Body of pancreas (tissue), 4 donors: ENCODE measurements at regions not wholly inside any gene's neighbourhood (a gene's known extent, or its start where the extent isn't known, plus 50 kb on each side); places are given as distances from the start of the nearest gene placed in this dataset.
"Not testable (repeated sequence)": the region's sequence is repeated elsewhere in the genome, so short reads cannot be mapped to it uniquely, and the experiment has no call there.

ENCODE experiments used
- ATAC-seq: fragments of 150-250 bp; one replicate; pipeline ENCODE4 v1.9.1; 2016
- DNase-seq, 4 donors: peaks; one replicate each; pipeline ENCODE4 v3.0.0-alpha.2; 2019
- H3K27ac ChIP-seq, 4 donors: fragments of 200-600 bp; sonication (generic); 1 replicate in 3 of 4; 2 replicates in 1 of 4; pipeline versions ENCODE4 v1.5.1 to v1.6.1; 2016 to 2019; ENCODE audit warnings: mild to moderate bottlenecking in 1 of 4, mixed read lengths in 1 of 4, moderate library complexity in 1 of 4
- H3K27me3 ChIP-seq, 2 donors: fragments of 200-600 bp; sonication (generic); one replicate each; pipeline ENCODE4 v1.6.0; 2016; ENCODE audit warnings: mild to moderate bottlenecking in 1 of 2
- H3K36me3 ChIP-seq, 2 donors: fragments of 200-600 bp; sonication (generic); replicated peaks in 1 of 2; 2 replicates each; pipeline ENCODE4 v1.5.1; 2016; ENCODE audit warnings: low read depth in 2 of 2; ENCODE audit not compliant: insufficient read depth in 1 of 2
- H3K4me1 ChIP-seq: fragments of 200-600 bp; sonication (generic); one replicate; pipeline ENCODE4 v1.6.0; 2016
- H3K4me3 ChIP-seq, 2 donors: fragments of 200-600 bp; sonication (generic); 1 replicate in 1 of 2; 2 replicates in 1 of 2; pipeline ENCODE4 v1.5.1; 2016 to 2019
- H3K9me3 ChIP-seq, 3 donors: fragments of 200-600 bp; sonication (generic); 1 replicate in 2 of 3; 2 replicates in 1 of 3; pipeline ENCODE4 v1.5.1; 2016
- CTCF ChIP-seq, 7 experiments: fragments of 450-650 bp in 4 of 7; fragments of 200-600 bp in 3 of 7; sonication (generic) in 3 of 7; IDR thresholded peaks; one replicate each; pipeline ENCODE4 v1.5.1; 2016 to 2019; ENCODE audit warnings: antibody characterized with exemption in 7 of 7
- POLR2A ChIP-seq, 3 donors: fragments of 450-650 bp; IDR thresholded peaks; one replicate each; pipeline ENCODE4 v1.6.1; 2016; ENCODE audit warnings: antibody characterized with exemption in 3 of 3, mild to moderate bottlenecking in 2 of 3
- WGBS, 2 donors: methylation state at CpG; one replicate each; pipeline ENCODE4 v1.1.5; 2017; 5-methylcytosine and 5-hydroxymethylcytosine counted together
- intact Hi-C: fragments of 100-400 bp; cut with DNase I; formaldehyde crosslinking; loops from one replicate; pipeline ENCODE4 v1.15.1; 2023

GRCh38 chr7:125823538-125823937 lies 893.9 kb upstream of the POT1 start:
- no peak for TF ChIP-seq CTCF (IDR thresholded peaks at IDR 0.05)
- TF ChIP-seq POLR2A (IDR thresholded peaks at IDR 0.05), result no peak
- ATAC-seq (no peak), DNase-seq (no peak)
- Histone ChIP-seq H3K27ac (no peak overlapping the region), H3K36me3 (no peaks in the 10 kb centered on the region), H3K4me3 (no peak overlapping the region), H3K4me1 (no peaks in the 10 kb centered on the region), H3K27me3 (no peaks in the 10 kb centered on the region), H3K9me3 (no peaks in the 10 kb centered on the region)
- intact Hi-C loops, result no loop called here

GRCh38 chr7:125820495-125820894 lies 890.9 kb upstream of the POT1 start:
- no peak overlapping the region for H3K4me3 ChIP-seq
- TF ChIP-seq POLR2A (IDR thresholded peaks at IDR 0.05) (no peak), CTCF (IDR thresholded peaks at IDR 0.05) (no peak)
- no peaks in the 10 kb centered on the region for H3K9me3 ChIP-seq
- H3K27me3 ChIP-seq, result no peaks in the 10 kb centered on the region
- H3K4me1 ChIP-seq, result no peaks in the 10 kb centered on the region
- ATAC-seq (no peak), DNase-seq (no peak)
- intact Hi-C loops, result no loop called here
- H3K27ac ChIP-seq, result no peak overlapping the region
- no peaks in the 10 kb centered on the region for H3K36me3 ChIP-seq

- DNase-seq, result no peak
Measured at GRCh38 chr7:125814100-125814499, 884.5 kb upstream of the POT1 start.

GRCh38 chr7:125806491-125806890 lies 876.9 kb upstream of the POT1 start:
- ATAC-seq, intact Hi-C loops, DNase-seq, H3K27ac ChIP-seq, H3K9me3 ChIP-seq, H3K36me3 ChIP-seq, H3K4me3 ChIP-seq, H3K4me1 ChIP-seq, H3K27me3 ChIP-seq: not testable (repeated sequence)
- 88 to 91% methylated on average over 4 of the region's 4 CpGs for WGBS, 2 donors

More at GRCh38 chr7:125814100-125814499, 884.5 kb upstream of the POT1 start:
- Histone ChIP-seq H3K27ac (no peak overlapping the region), H3K27me3 (no peaks in the 10 kb centered on the region), H3K36me3 (no peaks in the 10 kb centered on the region), H3K9me3 (no peaks in the 10 kb centered on the region), H3K4me1 (no peaks in the 10 kb centered on the region), H3K4me3 (no peak overlapping the region)
- 28 to 32% methylated on average over 2 of the region's 2 CpGs for WGBS, 2 donors
- ATAC-seq, result no peak
- TF ChIP-seq POLR2A (IDR thresholded peaks at IDR 0.05) (no peak), CTCF (IDR thresholded peaks at IDR 0.05) (no peak)
- intact Hi-C loops, result no loop called here

GRCh38 chr7:125804273-125804672 lies 874.6 kb upstream of the POT1 start:
- H3K4me1 ChIP-seq, result no peaks in the 10 kb centered on the region
- DNase-seq, result no peak
- H3K4me3 ChIP-seq, result no peak overlapping the region
- ATAC-seq, result no peak
- no peaks in the 10 kb centered on the region for H3K9me3 ChIP-seq
- H3K27ac ChIP-seq, result no peak overlapping the region
- TF ChIP-seq POLR2A (IDR thresholded peaks at IDR 0.05) (no peak), CTCF (IDR thresholded peaks at IDR 0.05) (no peak)
- no peaks in the 10 kb centered on the region for H3K36me3 ChIP-seq
- no peaks in the 10 kb centered on the region for H3K27me3 ChIP-seq
- intact Hi-C loops, result no loop called here
